K562 (cell line): ENCODE measurements at regions not wholly inside any gene's neighbourhood (a gene's known extent, or its start where the extent isn't known, plus 50 kb on each side); places are given as distances from the start of the nearest gene placed in this dataset.

Experiments used
- ATAC-seq: fragments of 200-7000 bp; cut with Tn5 transposase; 3 replicates; pipeline ENCODE4 v1.9.1; 2020; ENCODE audit warnings: moderate library complexity
- BruUV-seq: library from RNA; stranded (reverse); fragments of 400-500 nt; replicated peaks from 2 replicates; lab custom pipeline; 2021; lab: Mats Ljungman, UMichigan
- CTCF ChIA-PET: fragments of 300-600 bp; formaldehyde crosslinking; extraction: SDS; loops from one replicate; lab custom pipeline; 2021; ENCODE audit warnings: low intra/inter-chr PET ratio; lab: Yijun Ruan, JAX
- POLR2A ChIA-PET: fragments of 300-600, 350-650 bp; sonication (Branson Sonifier 250); formaldehyde crosslinking; extraction: SDS; loops from one replicate; lab custom pipeline; 2021; ENCODE audit warnings: antibody characterized with exemption, inconsistent platforms; lab: Yijun Ruan, JAX
- DNase-seq, 4 experiments: peaks; one replicate each; pipeline versions ENCODE4 v3.0.0 to v3.0.0-alpha.2; 2011 to 2018; ENCODE audit warnings: low spot score in 3 of 4, mixed read lengths in 3 of 4; ENCODE audit errors: extremely low read depth in 1 of 4
- FAIRE-seq: peaks from 2 replicates; lab custom pipeline; 2011; peaks lifted over from hg19 to GRCh38; lab: Jason Lieb, UNC
- H2AFZ ChIP-seq: 2 replicates; pipeline ENCODE4 v1.6.0; 2011; ENCODE audit warnings: low read depth, low read length, control low read depth, inconsistent platforms
- H3K27ac ChIP-seq: fragments of 200-600 bp; 3 replicates; pipeline ENCODE4 v1.8.0; 2011; ENCODE audit warnings: low read depth, mild to moderate bottlenecking, control low read depth, inconsistent platforms, low read length, moderate library complexity, mixed read lengths; ENCODE audit errors: extremely low read depth
- H3K27me3 ChIP-seq, 2 experiments: fragments of 300-600 bp in 1 of 2; 2 replicates in 1 of 2; 3 replicates in 1 of 2; pipeline versions ENCODE4 v1.6.0 to v1.8.0; 2011; ENCODE audit warnings: inconsistent platforms in 2 of 2, low read length in 2 of 2, mild to moderate bottlenecking in 1 of 2, mixed read lengths in 1 of 2, moderate library complexity in 1 of 2; ENCODE audit not compliant: control insufficient read depth in 2 of 2, insufficient read depth in 2 of 2
- H3K36me3 ChIP-seq: fragments of 300-600 bp; 3 replicates; pipeline ENCODE4 v1.8.0; 2011; ENCODE audit warnings: mild to moderate bottlenecking, low read length, inconsistent platforms; ENCODE audit not compliant: control insufficient read depth, insufficient read depth
- H3K4me1 ChIP-seq, 2 experiments: fragments of 200-600 bp in 1 of 2; replicated peaks in 1 of 2; 2 replicates in 1 of 2; 3 replicates in 1 of 2; pipeline versions ENCODE4 v1.5.1 to v1.8.0; 2011; ENCODE audit warnings: inconsistent platforms in 2 of 2, low read length in 2 of 2, mild to moderate bottlenecking in 1 of 2, mixed read lengths in 1 of 2, moderate library complexity in 1 of 2; ENCODE audit not compliant: control insufficient read depth in 2 of 2, insufficient read depth in 2 of 2
- H3K4me2 ChIP-seq: 2 replicates; pipeline ENCODE4 v1.6.1; 2011; ENCODE audit warnings: low read length, control low read depth, inconsistent platforms, mixed read lengths; ENCODE audit not compliant: insufficient read depth
- H3K4me3 ChIP-seq: fragments of 200-600 bp; sonication (generic), shearing (Covaris generic); 2 replicates; pipeline ENCODE4 v1.5.1; 2016; ENCODE audit warnings: control low read depth, inconsistent platforms
- H3K79me2 ChIP-seq: fragments of 200-600 bp; 3 replicates; pipeline ENCODE4 v1.8.0; 2011; ENCODE audit warnings: low read length, inconsistent platforms; ENCODE audit not compliant: control insufficient read depth, insufficient read depth
- H3K9ac ChIP-seq, 2 experiments: 2 replicates each; pipeline versions ENCODE4 v1.6.0 to v1.6.1; 2011; ENCODE audit warnings: low read depth in 2 of 2, low read length in 2 of 2, control low read depth in 1 of 2, inconsistent platforms in 1 of 2, mild to moderate bottlenecking in 1 of 2, mixed read lengths in 1 of 2; ENCODE audit not compliant: insufficient read depth in 1 of 2
- H3K9me1 ChIP-seq: one replicate; pipeline ENCODE4 v1.6.0; 2011; ENCODE audit warnings: inconsistent platforms, mild to moderate bottlenecking, low read length, moderate library complexity; ENCODE audit not compliant: control insufficient read depth, insufficient read depth
- H3K9me3 ChIP-seq: replicated peaks from 2 replicates; pipeline ENCODE4 v1.5.1; 2011; ENCODE audit warnings: low read depth, low read length, inconsistent platforms; ENCODE audit not compliant: control insufficient read depth, insufficient read depth
- H4K20me1 ChIP-seq: replicated peaks from 2 replicates; pipeline ENCODE4 v1.6.1; 2011; ENCODE audit warnings: low read length, inconsistent platforms, mixed read lengths; ENCODE audit not compliant: control insufficient read depth, insufficient read depth
- ARID3B ChIP-seq: fragments of 250-450 bp; sonication (Bioruptor Pico); IDR thresholded peaks from 2 replicates; pipeline ENCODE4 v1.4.0; 2020; ENCODE audit warnings: borderline replicate concordance
- CBX2 ChIP-seq: fragments of 200-600 bp; sonication (generic); IDR thresholded peaks from one replicate; pipeline ENCODE4 v1.6.1; 2012; ENCODE audit warnings: mild to moderate bottlenecking, low read length, inconsistent platforms; ENCODE audit not compliant: insufficient read depth, poor library complexity, severe bottlenecking
- CC2D1A ChIP-seq: fragments of 450-650 bp; IDR thresholded peaks from 2 replicates; pipeline ENCODE4 v1.6.1; 2017; ENCODE audit warnings: mild to moderate bottlenecking
- CREB1 ChIP-seq, 2 experiments: sonication (generic) in 1 of 2; formaldehyde crosslinking in 1 of 2; IDR thresholded peaks; 2 replicates each; pipeline versions ENCODE4 v1.6.1 to v1.8.0; 2012 to 2022; ENCODE audit warnings: inconsistent platforms in 1 of 2, mild to moderate bottlenecking in 1 of 2, missing genetic modification reagents in 1 of 2, moderate library complexity in 1 of 2
- ETV5 ChIP-seq: sonication (generic); formaldehyde crosslinking; IDR thresholded peaks from 2 replicates; pipeline ENCODE4 v1.4.0; 2020; ENCODE audit warnings: low read depth, mild to moderate bottlenecking, missing genetic modification reagents
- GABPA ChIP-seq: fragments of 200-800 bp; sonication (Bioruptor generic); conservative IDR thresholded peaks from 2 replicates; pipeline ENCODE4 v1.6.1; 2016; ENCODE audit warnings: low read depth, missing genetic modification characterization, missing compliant biosample characterization
- NFRKB ChIP-seq: fragments of 450-650 bp; IDR thresholded peaks from 2 replicates; pipeline ENCODE4 v1.6.1; 2016; ENCODE audit warnings: low read depth
- PKNOX1 ChIP-seq: fragments of 450-650 bp; IDR thresholded peaks from 2 replicates; pipeline ENCODE4 v1.6.1; 2016
- RBM14 ChIP-seq: fragments of 200-400 bp; formaldehyde crosslinking; IDR thresholded peaks from 2 replicates; pipeline ENCODE4 v1.6.1; 2018; ENCODE audit warnings: low read depth, mild to moderate bottlenecking, low read length, moderate library complexity, borderline replicate concordance; ENCODE audit not compliant: insufficient read depth
- SIN3B ChIP-seq: fragments of 450-650 bp; IDR thresholded peaks from 2 replicates; pipeline ENCODE4 v1.6.1; 2017; ENCODE audit warnings: low read depth, mild to moderate bottlenecking, moderate library complexity
- SNRNP70 ChIP-seq: fragments of 200-400 bp; formaldehyde crosslinking; optimal IDR thresholded peaks from 2 replicates; pipeline ENCODE3; 2017; ENCODE audit warnings: low read depth, low read length
- TEAD2 ChIP-seq: fragments of 450-650 bp; IDR thresholded peaks from 2 replicates; pipeline ENCODE4 v1.6.1; 2016; ENCODE audit warnings: missing genetic modification characterization, control low read depth, missing compliant biosample characterization
- XRCC4 ChIP-seq: IDR thresholded peaks from one replicate; pipeline ENCODE4 v1.6.1; 2011; ENCODE audit not compliant: insufficient read depth, insufficient read length; ENCODE audit errors: extremely low read depth
- ZNF174 ChIP-seq: fragments of 250-450 bp; sonication (Bioruptor Pico); IDR thresholded peaks from 2 replicates; pipeline ENCODE4 v1.4.0; 2020; ENCODE audit warnings: mild to moderate bottlenecking
- WGBS: fragments of 100-300 bp; shearing (Covaris generic); methylation state at CpG from one replicate; pipeline ENCODE4 v1.1.6; 2016; ENCODE audit warnings: low coverage, mixed read lengths; ENCODE audit not compliant: insufficient coverage; ENCODE audit errors: missing lambda C conversion rate; 5-methylcytosine and 5-hydroxymethylcytosine counted together
- in situ Hi-C: fragments of 300-500 bp; cut with MboI; formaldehyde crosslinking; loops from 4 replicates; pipeline ENCODE4 v1.15.0; 2018; ENCODE audit warnings: inconsistent platforms, mixed read lengths
- intact Hi-C: fragments of 100-400 bp; cut with micrococcal nuclease; formaldehyde crosslinking; loops from 2 replicates; pipeline ENCODE4 v1.14.2; 2022

GRCh38 chr6:113184736-113185135, 672.4 kb upstream of the MARCKS start:
- in situ Hi-C loops: no loop called here
- no TSS peak for BruUV-seq
- FAIRE-seq (no peak), DNase-seq (no peak), ATAC-seq (no peak)
- no peaks in the 10 kb centered on the region for H3K36me3 ChIP-seq
- intact Hi-C loops: loop anchor here (10.0 kb wide), 1 partner anchor 310 kb away; no protein-coding TSS in a partner anchor
- no peaks in the 10 kb centered on the region for H3K79me2 ChIP-seq
- no peaks in the 10 kb centered on the region for H3K27me3 ChIP-seq
- H3K9me1 ChIP-seq: no peaks in the 10 kb centered on the region
- no peak overlapping the region for H3K4me2 ChIP-seq
- WGBS: 0% methylated on average over 2 of the region's 2 CpGs
- POLR2A ChIA-PET: interaction anchor here (1.4 kb wide), 1 partner anchor 19 kb away, joined by 3 read pairs; no protein-coding TSS in a partner anchor
- no peak overlapping the region for H2AFZ ChIP-seq
- H3K4me1 ChIP-seq: no peaks in the 10 kb centered on the region
- no peaks in the 10 kb centered on the region for H3K9me3 ChIP-seq
- H4K20me1 ChIP-seq: no peaks in the 10 kb centered on the region
- no peak overlapping the region for H3K9ac ChIP-seq
- TF ChIP-seq CREB1 (IDR thresholded peaks at IDR 0.05): no peak
- no peak for TF ChIP-seq CREB1 (CRISPR knock-in tag; IDR thresholded peaks at IDR 0.05)
- CTCF ChIA-PET: no interaction called here
- H3K27ac ChIP-seq: no peak overlapping the region
- H3K4me3 ChIP-seq: no peak overlapping the region

- no peak overlapping the region for H2AFZ ChIP-seq
- H3K27ac ChIP-seq: no peak overlapping the region
- no peak overlapping the region for H3K4me3 ChIP-seq
- BruUV-seq: no TSS peak
- no peaks in the 10 kb centered on the region for H3K27me3 ChIP-seq
- no peaks in the 10 kb centered on the region for H3K79me2 ChIP-seq
- in situ Hi-C loops: no loop called here
- DNase-seq: no peak
- CTCF ChIA-PET: no interaction called here
- no peak overlapping the region for H3K4me2 ChIP-seq
- no peaks in the 10 kb centered on the region for H4K20me1 ChIP-seq
- no peaks in the 10 kb centered on the region for H3K9me3 ChIP-seq
- POLR2A ChIA-PET: interaction anchor here (1.4 kb wide), 1 partner anchor 18 kb away, joined by 3 read pairs; no protein-coding TSS in a partner anchor
- no peak overlapping the region for H3K9ac ChIP-seq
- ATAC-seq: no peak
- TF ChIP-seq SNRNP70: no peak
- no peak for TF ChIP-seq NFRKB
- TF ChIP-seq ETV5 (CRISPR knock-in tag): no peak
- no peak for TF ChIP-seq ARID3B (CRISPR knock-in tag)
- TF ChIP-seq PKNOX1: no peak
- TF ChIP-seq GABPA (tag): no peak
- no peak for TF ChIP-seq CBX2
- TF ChIP-seq ZNF174: no peak
- no peak for TF ChIP-seq CC2D1A
- TF ChIP-seq XRCC4: no peak
- no peak for TF ChIP-seq SIN3B
- no peak for TF ChIP-seq RBM14
- TF ChIP-seq TEAD2 (tag): no peak
- no peaks in the 10 kb centered on the region for H3K4me1 ChIP-seq
- H3K9me1 ChIP-seq: no peaks in the 10 kb centered on the region
- intact Hi-C loops: loop anchor here (10.0 kb wide), 1 partner anchor 310 kb away; no protein-coding TSS in a partner anchor
- no peaks in the 10 kb centered on the region for H3K36me3 ChIP-seq
- no peak for FAIRE-seq
Measured at GRCh38 chr6:113185299-113185698, 671.8 kb upstream of the MARCKS start.
